ENCODE measurements at regions not wholly inside any gene's neighbourhood (a gene's known extent, or its start where the extent isn't known, plus 50 kb on each side); places are given as distances from the start of the nearest gene placed in this dataset.
"Not testable (repeated sequence)": the region's sequence is repeated elsewhere in the genome, so short reads cannot be mapped to it uniquely, and the experiment has no call there.

DNA sequence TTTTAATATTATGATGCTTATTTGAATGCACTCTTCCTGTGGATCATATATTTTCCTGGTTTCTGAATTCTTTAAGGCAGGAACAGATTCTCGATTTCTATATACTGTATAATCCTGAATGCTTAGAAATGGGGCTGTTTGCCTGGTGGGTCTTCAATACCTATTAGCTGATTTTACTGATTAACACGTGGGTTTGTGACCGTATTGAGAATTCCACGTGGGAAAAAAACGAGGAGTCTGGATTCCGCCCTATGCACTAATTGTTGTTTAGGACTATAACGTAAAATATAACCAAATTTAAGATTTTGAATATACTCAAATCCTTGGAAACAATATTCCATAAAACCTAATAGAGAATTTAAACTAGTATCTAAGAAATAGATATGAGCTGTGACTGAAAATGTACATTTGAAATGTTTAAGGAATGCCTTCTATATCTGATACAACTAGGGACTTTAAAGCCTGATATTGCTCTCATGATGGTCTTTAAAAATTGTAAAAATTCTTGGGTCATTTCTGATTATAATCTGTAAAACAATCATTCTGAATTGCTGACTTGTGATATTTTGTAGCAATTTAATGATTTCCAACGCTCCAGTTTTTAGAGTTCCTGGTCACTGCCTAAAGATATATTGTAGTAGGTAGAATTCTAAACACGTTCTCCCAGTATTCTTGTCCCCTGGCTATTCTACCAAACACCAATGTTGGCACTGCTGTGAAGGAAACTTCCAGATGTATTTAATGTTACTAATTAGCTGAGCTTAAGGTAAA is 93.6 kb upstream of the NOX3 start:
- DNase-seq (ENCODE audit: low read depth) = no peak

DNA sequence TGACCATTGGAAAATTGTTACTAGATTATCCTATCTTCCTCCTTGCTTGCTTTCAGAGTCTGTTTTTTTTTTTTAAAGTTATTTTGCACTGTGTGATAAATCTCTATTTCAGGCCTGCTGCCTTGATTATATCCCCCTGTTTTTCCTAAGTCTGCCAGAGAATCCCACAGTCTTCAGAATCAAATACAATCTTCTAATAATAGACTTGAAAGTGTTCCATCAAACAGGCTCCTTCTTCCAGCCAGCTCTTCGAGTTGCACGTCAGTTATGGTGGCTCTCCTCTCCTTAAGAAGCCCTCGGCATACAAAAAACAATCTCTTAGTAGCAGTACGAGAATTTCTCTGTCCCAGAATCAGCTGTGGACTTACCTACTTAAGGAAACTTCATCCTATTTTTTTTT is 92.9 kb upstream of the NOX3 start:
- no peak for DNase-seq (ENCODE audit: low read depth)

- DNase-seq (ENCODE audit: low read depth) = no peak
Measured at GRCh38 chr6:155544677-155545076, 89.0 kb upstream of the NOX3 start.

GRCh38 chr6:155543166-155543847 is 87.7 kb upstream of the NOX3 start:
- no peak for DNase-seq (ENCODE audit: low read depth)

DNA sequence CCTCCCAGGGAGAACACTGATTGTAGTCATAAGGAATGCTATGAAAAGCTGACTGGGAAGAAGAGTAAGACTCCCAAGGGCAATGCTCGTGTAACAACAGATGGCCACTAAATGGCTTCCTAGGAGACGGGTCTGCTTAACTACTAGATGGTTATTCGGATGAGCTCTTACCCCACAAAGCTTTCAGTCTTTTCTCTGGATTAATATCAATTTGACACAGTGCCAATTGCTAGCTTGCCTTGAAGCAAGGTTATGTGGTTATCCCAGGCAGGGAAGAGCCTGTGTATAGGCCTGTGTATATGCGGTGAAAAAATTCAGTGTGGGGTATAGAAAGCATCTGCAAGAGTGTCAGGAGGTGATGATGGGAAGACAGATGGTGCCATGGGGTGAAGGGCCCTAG is 86.4 kb upstream of the NOX3 start:
- no peak for DNase-seq (ENCODE audit: low read depth)

DNA sequence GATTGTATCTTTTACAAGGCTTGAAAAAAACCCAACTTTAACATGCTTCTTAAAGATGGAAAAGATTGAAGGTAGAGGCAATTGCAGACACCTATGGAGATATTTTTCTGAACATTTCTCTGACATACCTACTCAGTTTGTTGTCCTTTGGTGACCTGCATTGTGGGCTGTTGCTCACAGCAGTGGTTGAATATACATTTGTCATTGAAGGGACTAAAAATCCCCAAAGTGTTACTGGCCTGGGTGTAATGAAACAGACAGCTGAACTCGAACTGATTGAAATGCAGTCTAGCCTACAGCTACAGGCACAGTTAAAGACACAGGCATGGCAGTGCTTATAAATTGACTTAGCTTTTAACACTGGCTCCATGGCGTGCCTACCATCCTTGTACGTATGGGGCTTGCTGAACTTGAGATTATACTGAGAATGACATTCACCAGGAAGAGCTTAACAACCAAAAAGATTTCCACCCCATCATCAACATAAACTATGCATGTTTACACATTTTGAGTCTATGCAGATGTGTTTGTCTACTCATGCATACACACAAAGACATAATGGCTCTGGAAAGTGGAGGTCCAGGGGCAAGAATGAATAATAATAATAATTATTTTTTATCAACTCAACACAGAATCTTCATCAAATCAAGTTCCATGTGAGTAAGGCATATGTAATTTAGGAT is 83.2 kb upstream of the NOX3 start:
- DNase-seq (ENCODE audit: low read depth) = no peak

DNA sequence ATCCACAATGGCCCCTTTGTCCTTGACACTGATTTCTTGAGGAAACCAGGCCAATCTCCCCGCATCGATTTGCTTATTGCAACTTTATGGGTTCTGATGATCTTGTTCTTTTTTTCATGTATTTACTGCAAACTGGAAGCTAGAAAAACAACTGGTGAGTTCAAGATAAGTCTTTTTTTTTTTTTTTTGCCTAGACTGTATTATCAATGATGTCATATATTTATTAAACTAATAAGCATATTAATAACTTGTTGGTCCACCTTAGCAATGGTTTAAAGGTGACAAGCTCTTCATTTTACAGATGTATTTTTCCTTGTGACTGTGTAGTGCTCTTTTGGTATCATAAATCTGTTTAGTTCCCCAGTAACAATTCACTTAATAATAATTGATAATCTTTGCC is 79.0 kb upstream of the NOX3 start:
- no peak for DNase-seq (ENCODE audit: low read depth)

GRCh38 chr6:155530219-155530834 is 74.7 kb upstream of the NOX3 start:
- DNase-seq (ENCODE audit: low read depth) = peak; percentile 50

- not testable (repeated sequence) for DNase-seq (ENCODE audit: low read depth)
Measured at GRCh38 chr6:155529814-155530213, 74.2 kb upstream of the NOX3 start.

GRCh38 chr6:155528982-155529453 is 73.4 kb upstream of the NOX3 start:
- peak; percentile 93 for DNase-seq (ENCODE audit: low read depth)

GRCh38 chr6:155528335-155528734 is 72.7 kb upstream of the NOX3 start:
- no peak for DNase-seq (ENCODE audit: low read depth)

DNA sequence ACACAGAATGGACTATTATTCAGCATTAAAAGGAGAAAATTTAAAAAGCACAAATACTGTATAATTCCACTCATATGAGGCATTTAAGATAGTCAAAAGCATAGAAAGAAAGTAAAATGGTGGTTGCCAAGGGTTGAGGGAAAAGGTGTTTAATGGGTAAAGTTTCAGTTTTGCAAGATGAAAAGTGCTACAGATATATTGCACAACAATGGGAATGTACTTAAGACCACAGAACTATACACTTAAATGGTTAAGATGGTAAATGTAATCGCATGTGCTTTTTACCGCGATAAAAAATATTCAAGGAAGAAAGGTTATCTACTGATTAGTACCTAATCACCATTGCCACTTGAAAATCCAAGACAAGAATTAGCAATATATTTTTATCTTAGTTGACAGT is 71.8 kb upstream of the NOX3 start:
- no peak for DNase-seq (ENCODE audit: low read depth)

GRCh38 chr6:155523821-155524651 is 68.4 kb upstream of the NOX3 start:
- peak; percentile 78 for DNase-seq (ENCODE audit: low read depth)

DNA sequence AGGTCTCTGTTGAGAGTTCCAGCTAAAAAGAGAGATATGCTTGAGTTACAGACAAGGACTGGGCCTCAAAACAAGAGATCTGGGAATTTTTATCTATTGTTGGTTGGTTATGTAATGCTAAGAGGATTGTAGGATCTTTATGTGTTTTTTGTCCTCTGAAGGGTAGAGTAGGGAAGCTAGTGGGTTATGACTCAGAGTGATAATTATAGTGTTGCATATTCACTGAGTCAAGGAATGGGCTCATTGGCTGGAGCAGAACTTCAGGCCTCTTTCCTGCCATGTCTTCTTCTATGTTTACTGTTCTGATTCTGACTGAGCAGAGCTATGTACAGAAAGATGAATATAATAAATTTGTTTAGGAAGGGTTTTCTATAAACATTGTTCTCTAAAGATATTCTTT is 66.1 kb upstream of the NOX3 start:
- peak; percentile 81 for DNase-seq (ENCODE audit: low read depth)

GRCh38 chr6:155520078-155520477 is 64.4 kb upstream of the NOX3 start:
- no peak for DNase-seq (ENCODE audit: low read depth)

- DNase-seq (ENCODE audit: low read depth) = no peak
Measured at GRCh38 chr6:155519176-155519738, 63.6 kb upstream of the NOX3 start.

DNA sequence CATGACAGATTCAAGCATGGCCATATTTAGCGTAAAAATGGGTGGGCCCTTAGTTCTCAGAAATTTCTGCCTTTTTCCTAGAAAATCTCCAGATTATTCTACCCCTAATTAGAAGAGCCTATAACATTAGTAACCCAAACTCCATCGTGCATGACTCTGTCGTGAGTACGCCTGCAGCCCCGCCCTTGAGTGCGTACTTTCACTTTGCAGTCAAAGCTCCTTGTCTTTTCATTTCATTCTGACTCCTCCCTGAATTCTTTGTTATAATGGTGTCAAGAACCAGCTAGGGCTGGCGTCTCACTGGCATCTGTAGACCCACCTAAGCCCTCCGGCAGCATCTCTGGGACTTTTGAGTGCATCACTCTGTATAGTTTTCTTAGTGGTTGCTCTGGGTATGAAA is 61.7 kb upstream of the NOX3 start:
- no peak for DNase-seq (ENCODE audit: low read depth)

- DNase-seq (ENCODE audit: low read depth) = no peak
Measured at GRCh38 chr6:155510879-155511278, 55.2 kb upstream of the NOX3 start.

DNA sequence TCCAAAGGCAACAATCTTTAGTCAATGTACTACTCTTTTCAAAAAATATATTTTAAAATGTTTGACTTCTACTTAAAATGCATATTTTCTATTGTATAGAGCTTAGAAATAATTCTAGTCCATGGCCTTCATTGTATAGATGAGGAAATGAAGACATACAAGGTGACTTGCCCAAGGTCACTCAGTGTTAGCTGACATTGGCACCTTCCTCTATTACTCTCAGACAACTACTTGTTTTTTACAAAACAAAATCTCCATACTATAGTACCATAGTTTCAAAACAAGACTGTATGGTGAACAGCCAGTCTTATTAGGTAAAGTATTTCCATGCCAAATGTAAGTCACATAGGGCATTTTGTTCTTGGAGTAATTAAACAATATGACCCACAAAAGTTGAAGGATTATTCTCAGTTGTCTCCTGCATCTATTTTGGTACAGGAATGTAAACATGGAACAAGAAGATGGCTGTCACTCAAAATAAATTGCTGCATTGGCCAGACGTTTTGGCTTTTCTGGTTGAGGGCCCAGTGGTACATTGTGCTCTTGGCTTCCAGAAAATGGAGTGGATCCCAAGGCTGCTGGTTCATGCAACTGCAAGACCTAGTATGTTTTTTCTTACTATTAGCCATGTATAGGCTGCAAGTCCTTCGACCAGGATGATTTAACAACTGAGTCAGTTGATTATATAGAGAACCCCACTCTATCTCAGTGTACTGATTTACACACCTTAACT is 54.3 kb upstream of the NOX3 start:
- no peak for DNase-seq (ENCODE audit: low read depth)

DNA sequence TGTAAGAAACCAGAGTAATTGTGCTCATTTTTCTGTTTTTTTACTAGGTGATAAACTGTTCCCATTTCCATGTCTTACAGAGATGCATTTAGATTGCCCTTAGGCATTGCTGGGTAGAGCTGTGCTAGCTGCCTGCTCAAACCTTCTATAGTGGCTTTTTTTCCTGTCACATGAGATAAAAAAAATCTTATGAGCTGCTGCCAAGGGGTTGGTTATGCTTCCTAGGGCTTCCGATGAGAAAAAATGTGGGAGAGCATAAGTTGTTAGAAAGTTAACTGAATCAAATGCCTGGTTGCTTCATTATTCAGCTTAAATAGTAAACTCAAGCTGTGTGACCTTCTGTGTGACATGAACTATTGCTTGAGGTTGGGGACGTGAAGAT is 50.0 kb upstream of the NOX3 start:
- no peak for DNase-seq (ENCODE audit: low read depth)
